HFFc6 (cell line): ENCODE measurements at regions not wholly inside any gene's neighbourhood (a gene's known extent, or its start where the extent isn't known, plus 50 kb on each side); places are given as distances from the start of the nearest gene placed in this dataset.

Experiments
- DNase-seq: peaks from one replicate; pipeline ENCODE4 v3.0.0-alpha.2; 2018
- H3K27ac Mint-ChIP-seq: 2 replicates; pipeline ENCODE4 v1.8.0; 2020; ENCODE audit warnings: mild to moderate bottlenecking, mixed read lengths
- H3K27me3 Mint-ChIP-seq: 2 replicates; pipeline ENCODE4 v1.8.0; 2021; ENCODE audit warnings: mild to moderate bottlenecking, moderate library complexity, mixed read lengths; ENCODE audit not compliant: insufficient read depth
- H3K36me3 Mint-ChIP-seq: 2 replicates; pipeline ENCODE4 v1.8.0; 2021; ENCODE audit warnings: low read depth, mixed read lengths
- H3K4me1 Mint-ChIP-seq: 2 replicates; pipeline ENCODE4 v1.8.0; 2020; ENCODE audit warnings: low read depth, mixed read lengths
- H3K4me3 Mint-ChIP-seq: 2 replicates; pipeline ENCODE4 v1.8.0; 2020; ENCODE audit warnings: mild to moderate bottlenecking, moderate library complexity, mixed read lengths
- H3K9me3 Mint-ChIP-seq: 2 replicates; pipeline ENCODE4 v1.8.0; 2020; ENCODE audit warnings: mild to moderate bottlenecking, mixed read lengths
- TF ChIP-seq, protein P1 (sequence below): fragments of 200-600 bp; sonication (generic); IDR thresholded peaks from 2 replicates; pipeline ENCODE4 v1.5.0; 2021; ENCODE audit warnings: antibody characterized with exemption, mild to moderate bottlenecking

DNA sequence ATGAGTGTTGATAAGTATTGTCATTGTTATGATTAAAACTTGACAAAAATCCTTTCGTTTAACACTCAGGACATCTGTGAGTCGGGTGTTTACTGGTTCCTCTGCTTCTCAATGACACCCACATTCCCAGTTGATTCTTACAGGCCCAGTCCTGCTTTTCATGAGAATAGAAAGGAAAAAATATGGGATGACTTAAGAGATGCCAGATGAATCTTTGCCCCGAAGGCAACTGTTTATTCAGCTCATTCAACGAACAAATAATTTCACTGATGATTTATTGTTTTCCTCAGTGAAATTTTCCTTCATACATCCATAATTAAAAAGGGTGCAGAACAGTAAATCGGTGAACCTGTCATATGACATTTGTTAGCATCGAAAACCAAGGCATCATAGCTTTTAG is 452.4 kb upstream of the WWC1 start:
- H3K4me3 Mint-ChIP-seq, result no peak overlapping the region
- no peaks in the 10 kb centered on the region for H3K9me3 Mint-ChIP-seq
- no peak overlapping the region for H3K27ac Mint-ChIP-seq
- DNase-seq, result no peak
- no peaks in the 10 kb centered on the region for H3K4me1 Mint-ChIP-seq
- no peaks in the 10 kb centered on the region for H3K36me3 Mint-ChIP-seq
- H3K27me3 Mint-ChIP-seq, result peaks cover 6% of the 10 kb centered on the region
- TF ChIP-seq, protein P1, sequence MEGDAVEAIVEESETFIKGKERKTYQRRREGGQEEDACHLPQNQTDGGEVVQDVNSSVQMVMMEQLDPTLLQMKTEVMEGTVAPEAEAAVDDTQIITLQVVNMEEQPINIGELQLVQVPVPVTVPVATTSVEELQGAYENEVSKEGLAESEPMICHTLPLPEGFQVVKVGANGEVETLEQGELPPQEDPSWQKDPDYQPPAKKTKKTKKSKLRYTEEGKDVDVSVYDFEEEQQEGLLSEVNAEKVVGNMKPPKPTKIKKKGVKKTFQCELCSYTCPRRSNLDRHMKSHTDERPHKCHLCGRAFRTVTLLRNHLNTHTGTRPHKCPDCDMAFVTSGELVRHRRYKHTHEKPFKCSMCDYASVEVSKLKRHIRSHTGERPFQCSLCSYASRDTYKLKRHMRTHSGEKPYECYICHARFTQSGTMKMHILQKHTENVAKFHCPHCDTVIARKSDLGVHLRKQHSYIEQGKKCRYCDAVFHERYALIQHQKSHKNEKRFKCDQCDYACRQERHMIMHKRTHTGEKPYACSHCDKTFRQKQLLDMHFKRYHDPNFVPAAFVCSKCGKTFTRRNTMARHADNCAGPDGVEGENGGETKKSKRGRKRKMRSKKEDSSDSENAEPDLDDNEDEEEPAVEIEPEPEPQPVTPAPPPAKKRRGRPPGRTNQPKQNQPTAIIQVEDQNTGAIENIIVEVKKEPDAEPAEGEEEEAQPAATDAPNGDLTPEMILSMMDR, result no peak

DNA sequence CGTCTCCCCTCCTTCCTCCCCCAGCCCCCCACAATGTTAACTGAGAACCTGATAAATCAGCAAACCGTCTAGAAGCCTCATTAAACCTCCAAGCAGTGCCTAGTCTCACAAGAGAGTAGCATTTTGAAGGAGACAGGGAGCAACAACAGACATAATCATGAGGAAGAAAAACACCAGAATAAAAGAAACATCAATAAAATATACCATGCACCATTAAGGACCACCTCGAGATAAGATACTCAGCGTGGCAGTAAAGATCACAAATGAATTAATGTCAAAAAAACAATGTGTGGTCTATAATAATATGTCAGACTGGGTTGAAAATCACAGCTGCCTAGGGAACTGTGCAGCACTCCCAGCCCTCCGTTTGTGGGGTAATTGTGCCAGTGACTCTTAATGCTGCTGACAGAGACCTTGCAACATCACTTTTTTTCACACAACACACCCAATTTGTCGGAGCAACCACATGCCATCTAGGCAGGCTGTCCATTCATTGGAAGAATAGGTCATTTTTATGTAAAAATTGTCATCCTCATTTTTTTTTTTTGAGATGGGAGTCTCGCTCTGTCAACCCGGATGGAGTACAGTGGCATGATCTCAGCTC is 450.8 kb upstream of the WWC1 start:
- Mint-ChIP-seq H3K4me3 (no peak overlapping the region), H3K27me3 (peaks cover 6% of the 10 kb centered on the region), H3K4me1 (no peaks in the 10 kb centered on the region), H3K9me3 (no peaks in the 10 kb centered on the region), H3K27ac (no peak overlapping the region), H3K36me3 (no peaks in the 10 kb centered on the region)
- no peak for DNase-seq
- TF ChIP-seq, protein P1, result no peak

DNA sequence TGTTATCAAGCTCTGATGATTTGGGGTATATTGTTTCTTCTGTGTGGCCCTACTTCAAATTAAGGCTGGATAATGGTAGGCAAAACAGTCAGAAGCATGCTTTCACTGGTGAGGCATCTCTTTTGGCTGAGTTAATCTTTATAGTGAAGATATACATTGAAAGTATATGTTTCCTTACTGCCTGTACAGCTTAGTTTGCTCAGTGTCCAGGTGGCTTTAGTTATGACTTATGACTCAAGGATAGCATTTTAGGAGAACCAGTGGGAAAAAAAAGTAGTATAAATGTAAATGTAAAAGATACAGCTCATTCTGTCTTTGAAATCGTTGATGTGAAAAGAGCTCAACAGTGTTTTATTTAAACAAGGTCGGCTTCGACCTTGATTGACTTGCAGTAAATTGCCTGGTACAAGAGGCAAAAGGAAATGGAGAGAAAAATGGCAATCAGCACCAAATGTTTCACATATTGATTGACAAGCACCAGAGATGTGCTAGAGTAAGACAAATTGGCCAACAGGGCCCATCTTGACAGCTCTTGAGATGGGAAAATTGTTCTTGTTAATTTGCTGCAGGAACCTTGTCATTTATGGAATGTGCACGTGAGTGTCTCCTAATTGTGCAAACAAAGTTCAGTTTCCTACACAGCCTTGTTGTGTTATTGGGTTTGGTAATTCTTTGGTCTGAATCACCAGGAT is 447.4 kb upstream of the WWC1 start:
- Mint-ChIP-seq H3K4me3 (no peak overlapping the region), H3K27me3 (peaks cover 8% of the 10 kb centered on the region), H3K27ac (no peak overlapping the region), H3K4me1 (no peaks in the 10 kb centered on the region), H3K9me3 (no peaks in the 10 kb centered on the region), H3K36me3 (no peaks in the 10 kb centered on the region)
- TF ChIP-seq, protein P1, result no peak
- DNase-seq, result no peak

DNA sequence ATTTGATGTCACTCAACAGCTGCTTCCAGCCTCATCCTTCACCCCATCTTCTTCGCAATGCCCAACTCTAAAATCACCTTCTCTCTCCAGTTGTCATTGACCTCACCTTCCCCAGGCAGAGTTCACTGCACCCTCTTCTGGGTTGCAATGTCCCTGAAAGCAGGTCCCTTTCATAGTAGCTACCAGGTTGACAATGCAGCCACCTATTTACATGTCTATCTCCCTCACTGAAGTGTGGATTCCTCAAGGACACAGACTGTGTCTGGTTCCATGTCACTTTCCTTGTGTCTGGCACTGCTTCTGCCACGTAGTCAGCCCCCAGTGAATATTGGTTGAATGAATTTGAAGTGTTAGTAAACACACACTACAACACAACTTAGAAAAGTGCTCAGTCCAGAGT is 445.5 kb upstream of the WWC1 start:
- H3K9me3 Mint-ChIP-seq, result no peaks in the 10 kb centered on the region
- no peak overlapping the region for H3K4me3 Mint-ChIP-seq
- H3K36me3 Mint-ChIP-seq, result no peaks in the 10 kb centered on the region
- peaks cover 7% of the 10 kb centered on the region for H3K4me1 Mint-ChIP-seq
- peaks cover 5% of the 10 kb centered on the region for H3K27me3 Mint-ChIP-seq
- TF ChIP-seq, protein P1, result no peak
- no peak overlapping the region for H3K27ac Mint-ChIP-seq
- DNase-seq, result no peak

DNA sequence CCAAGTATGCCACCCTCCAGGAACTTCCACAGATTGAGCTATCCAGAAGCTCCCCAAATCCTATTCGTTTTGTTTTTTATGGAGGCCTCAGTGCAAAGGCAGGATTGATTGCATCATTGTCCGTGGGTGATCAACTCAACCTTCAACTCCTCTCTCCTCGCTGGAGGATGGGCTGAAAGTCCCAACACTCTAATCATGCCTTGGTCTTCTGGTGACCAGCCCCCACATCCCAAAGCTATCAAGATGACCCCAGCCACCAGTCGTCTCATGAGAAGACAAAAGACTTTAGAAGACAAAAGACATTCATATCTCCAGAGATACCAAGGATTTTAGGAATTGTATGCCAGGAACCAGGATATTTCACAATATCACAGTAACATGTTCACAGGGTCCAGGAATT is 441.6 kb upstream of the WWC1 start:
- no peak for DNase-seq
- H3K27ac Mint-ChIP-seq, result no peak overlapping the region
- H3K9me3 Mint-ChIP-seq, result no peaks in the 10 kb centered on the region
- peaks cover 30% of the 10 kb centered on the region for H3K4me1 Mint-ChIP-seq
- peaks cover 2% of the 10 kb centered on the region for H3K27me3 Mint-ChIP-seq
- no peak overlapping the region for H3K4me3 Mint-ChIP-seq
- TF ChIP-seq, protein P1, result no peak
- no peaks in the 10 kb centered on the region for H3K36me3 Mint-ChIP-seq
